K562 (cell line): ENCODE measurements at regions not wholly inside any gene's neighbourhood (a gene's known extent, or its start where the extent isn't known, plus 50 kb on each side); places are given as distances from the start of the nearest gene placed in this dataset.

Source experiments
- ATAC-seq: fragments of 200-7000 bp; cut with Tn5 transposase; 3 replicates; pipeline ENCODE4 v1.9.1; 2020; ENCODE audit warnings: moderate library complexity
- BruUV-seq: library from RNA; stranded (reverse); fragments of 400-500 nt; replicated peaks from 2 replicates; lab custom pipeline; 2021; lab: Mats Ljungman, UMichigan
- CTCF ChIA-PET: fragments of 300-600 bp; formaldehyde crosslinking; extraction: SDS; loops from one replicate; lab custom pipeline; 2021; ENCODE audit warnings: low intra/inter-chr PET ratio; lab: Yijun Ruan, JAX
- POLR2A ChIA-PET: fragments of 300-600, 350-650 bp; sonication (Branson Sonifier 250); formaldehyde crosslinking; extraction: SDS; loops from one replicate; lab custom pipeline; 2021; ENCODE audit warnings: antibody characterized with exemption, inconsistent platforms; lab: Yijun Ruan, JAX
- DNase-seq, 4 experiments: peaks; one replicate each; pipeline versions ENCODE4 v3.0.0 to v3.0.0-alpha.2; 2011 to 2018; ENCODE audit warnings: low spot score in 3 of 4, mixed read lengths in 3 of 4; ENCODE audit errors: extremely low read depth in 1 of 4
- FAIRE-seq: peaks from 2 replicates; lab custom pipeline; 2011; peaks lifted over from hg19 to GRCh38; lab: Jason Lieb, UNC
- H2AFZ ChIP-seq: 2 replicates; pipeline ENCODE4 v1.6.0; 2011; ENCODE audit warnings: low read depth, low read length, control low read depth, inconsistent platforms
- H3K27ac ChIP-seq: fragments of 200-600 bp; 3 replicates; pipeline ENCODE4 v1.8.0; 2011; ENCODE audit warnings: low read depth, mild to moderate bottlenecking, control low read depth, inconsistent platforms, low read length, moderate library complexity, mixed read lengths; ENCODE audit errors: extremely low read depth
- H3K27me3 ChIP-seq, 2 experiments: fragments of 300-600 bp in 1 of 2; 2 replicates in 1 of 2; 3 replicates in 1 of 2; pipeline versions ENCODE4 v1.6.0 to v1.8.0; 2011; ENCODE audit warnings: inconsistent platforms in 2 of 2, low read length in 2 of 2, mild to moderate bottlenecking in 1 of 2, mixed read lengths in 1 of 2, moderate library complexity in 1 of 2; ENCODE audit not compliant: control insufficient read depth in 2 of 2, insufficient read depth in 2 of 2
- H3K36me3 ChIP-seq: fragments of 300-600 bp; 3 replicates; pipeline ENCODE4 v1.8.0; 2011; ENCODE audit warnings: mild to moderate bottlenecking, low read length, inconsistent platforms; ENCODE audit not compliant: control insufficient read depth, insufficient read depth
- H3K4me1 ChIP-seq, 2 experiments: fragments of 200-600 bp in 1 of 2; replicated peaks in 1 of 2; 2 replicates in 1 of 2; 3 replicates in 1 of 2; pipeline versions ENCODE4 v1.5.1 to v1.8.0; 2011; ENCODE audit warnings: inconsistent platforms in 2 of 2, low read length in 2 of 2, mild to moderate bottlenecking in 1 of 2, mixed read lengths in 1 of 2, moderate library complexity in 1 of 2; ENCODE audit not compliant: control insufficient read depth in 2 of 2, insufficient read depth in 2 of 2
- H3K4me2 ChIP-seq: 2 replicates; pipeline ENCODE4 v1.6.1; 2011; ENCODE audit warnings: low read length, control low read depth, inconsistent platforms, mixed read lengths; ENCODE audit not compliant: insufficient read depth
- H3K4me3 ChIP-seq: fragments of 200-600 bp; sonication (generic), shearing (Covaris generic); 2 replicates; pipeline ENCODE4 v1.5.1; 2016; ENCODE audit warnings: control low read depth, inconsistent platforms
- H3K79me2 ChIP-seq: fragments of 200-600 bp; 3 replicates; pipeline ENCODE4 v1.8.0; 2011; ENCODE audit warnings: low read length, inconsistent platforms; ENCODE audit not compliant: control insufficient read depth, insufficient read depth
- H3K9ac ChIP-seq, 2 experiments: 2 replicates each; pipeline versions ENCODE4 v1.6.0 to v1.6.1; 2011; ENCODE audit warnings: low read depth in 2 of 2, low read length in 2 of 2, control low read depth in 1 of 2, inconsistent platforms in 1 of 2, mild to moderate bottlenecking in 1 of 2, mixed read lengths in 1 of 2; ENCODE audit not compliant: insufficient read depth in 1 of 2
- H3K9me1 ChIP-seq: one replicate; pipeline ENCODE4 v1.6.0; 2011; ENCODE audit warnings: inconsistent platforms, mild to moderate bottlenecking, low read length, moderate library complexity; ENCODE audit not compliant: control insufficient read depth, insufficient read depth
- H3K9me3 ChIP-seq: replicated peaks from 2 replicates; pipeline ENCODE4 v1.5.1; 2011; ENCODE audit warnings: low read depth, low read length, inconsistent platforms; ENCODE audit not compliant: control insufficient read depth, insufficient read depth
- H4K20me1 ChIP-seq: replicated peaks from 2 replicates; pipeline ENCODE4 v1.6.1; 2011; ENCODE audit warnings: low read length, inconsistent platforms, mixed read lengths; ENCODE audit not compliant: control insufficient read depth, insufficient read depth
- CCNT2 ChIP-seq: IDR thresholded peaks from 2 replicates; pipeline ENCODE4 v1.6.1; 2011; ENCODE audit warnings: borderline replicate concordance, low read depth, mild to moderate bottlenecking, moderate library complexity, mixed read lengths, low read length; ENCODE audit not compliant: insufficient read length; ENCODE audit errors: extremely low read depth
- CSDE1 ChIP-seq, 2 experiments: fragments of 450-650 bp; IDR thresholded peaks; 2 replicates each; pipeline ENCODE4 v1.6.1; 2016; ENCODE audit warnings: mild to moderate bottlenecking in 1 of 2
- FIP1L1 ChIP-seq: fragments of 200-400 bp; formaldehyde crosslinking; IDR thresholded peaks from 2 replicates; pipeline ENCODE4 v1.6.1; 2018; ENCODE audit warnings: mild to moderate bottlenecking, low read depth, low read length; ENCODE audit not compliant: poor library complexity, severe bottlenecking
- HDAC3 ChIP-seq: fragments of 450-650 bp; IDR thresholded peaks from 2 replicates; pipeline ENCODE4 v1.6.1; 2018; ENCODE audit warnings: borderline replicate concordance, mild to moderate bottlenecking, moderate library complexity; ENCODE audit not compliant: partially characterized antibody
- HNRNPUL1 ChIP-seq: fragments of 200-400 bp; formaldehyde crosslinking; IDR thresholded peaks from 2 replicates; pipeline ENCODE4 v1.6.1; 2017; ENCODE audit warnings: low read length
- HOMEZ ChIP-seq: fragments of 250-450 bp; sonication (Bioruptor Pico); IDR thresholded peaks from 2 replicates; pipeline ENCODE4 v1.4.0; 2020; ENCODE audit warnings: mild to moderate bottlenecking, moderate library complexity
- NFYB ChIP-seq: IDR thresholded peaks from 2 replicates; pipeline ENCODE4 v1.6.1; 2011; ENCODE audit warnings: mild to moderate bottlenecking, moderate library complexity; ENCODE audit not compliant: insufficient read length; ENCODE audit errors: extremely low read depth
- PREB ChIP-seq: sonication (generic); formaldehyde crosslinking; IDR thresholded peaks from 2 replicates; pipeline ENCODE4 v1.8.1; 2023; ENCODE audit warnings: mild to moderate bottlenecking, missing genetic modification reagents
- PTRF ChIP-seq: fragments of 450-650 bp; IDR thresholded peaks from 2 replicates; pipeline ENCODE4 v1.6.1; 2016; ENCODE audit warnings: mild to moderate bottlenecking, missing genetic modification characterization, missing compliant biosample characterization
- RREB1 ChIP-seq: fragments of 250-450 bp; sonication (Bioruptor Pico); IDR thresholded peaks from 2 replicates; pipeline ENCODE4 v1.4.0; 2020
- TEAD2 ChIP-seq: fragments of 450-650 bp; IDR thresholded peaks from 2 replicates; pipeline ENCODE4 v1.6.1; 2016; ENCODE audit warnings: missing genetic modification characterization, control low read depth, missing compliant biosample characterization
- WGBS: fragments of 100-300 bp; shearing (Covaris generic); methylation state at CpG from one replicate; pipeline ENCODE4 v1.1.6; 2016; ENCODE audit warnings: low coverage, mixed read lengths; ENCODE audit not compliant: insufficient coverage; ENCODE audit errors: missing lambda C conversion rate; 5-methylcytosine and 5-hydroxymethylcytosine counted together
- in situ Hi-C: fragments of 300-500 bp; cut with MboI; formaldehyde crosslinking; loops from 4 replicates; pipeline ENCODE4 v1.15.0; 2018; ENCODE audit warnings: inconsistent platforms, mixed read lengths
- intact Hi-C: fragments of 100-400 bp; cut with micrococcal nuclease; formaldehyde crosslinking; loops from 2 replicates; pipeline ENCODE4 v1.14.2; 2022

- Histone ChIP-seq H2AFZ (no peak overlapping the region), H3K4me1 (no peaks in the 10 kb centered on the region), H3K79me2 (no peaks in the 10 kb centered on the region), H3K36me3 (no peaks in the 10 kb centered on the region), H3K27ac (no peak overlapping the region), H3K9ac (no peak overlapping the region), H3K4me2 (no peak overlapping the region), H3K9me3 (no peaks in the 10 kb centered on the region; the same call in 1 of the 2 replicates), H4K20me1 (peaks cover 7% of the 10 kb centered on the region; the same call in 1 of the 2 replicates), H3K4me3 (no peak overlapping the region), H3K27me3 (peaks cover 0 to 17% of the 10 kb centered on the region in 2 experiments; a peak in 3 of 5 replicates), H3K9me1 (no peaks in the 10 kb centered on the region)
- DNase-seq (no peak), FAIRE-seq (no peak), ATAC-seq (no peak)
- in situ Hi-C loops (no loop called here), intact Hi-C loops (no loop called here)
- ChIA-PET CTCF (no interaction called here), POLR2A (interaction anchor here (0.6 kb wide), 2 partner anchors 23 to 784 kb away, joined by 3 read pairs; no protein-coding TSS in a partner anchor)
- under 1% methylated on average over 23 of the region's 23 CpGs for WGBS
- no TSS peak for BruUV-seq
- TF ChIP-seq NFYB, result no peak
- no peak for TF ChIP-seq PREB (CRISPR knock-in tag)
- TF ChIP-seq CCNT2, result no peak
- no peak for TF ChIP-seq HOMEZ (CRISPR knock-in tag)
- no peak for TF ChIP-seq HDAC3
- no peak for TF ChIP-seq TEAD2 (tag)
- no peak for TF ChIP-seq PTRF (tag)
- TF ChIP-seq RREB1, result no peak
- no peak for TF ChIP-seq HNRNPUL1
- TF ChIP-seq FIP1L1, result no peak
- no peak for TF ChIP-seq CSDE1 (IDR thresholded peaks at IDR 0.05)
Observed at GRCh38 chr1:29828526-29829447, 592.5 kb downstream of the PTPRU start.
